ENCODE measurements at regions not wholly inside any gene's neighbourhood (a gene's known extent, or its start where the extent isn't known, plus 50 kb on each side); places are given as distances from the start of the nearest gene placed in this dataset.
"Not testable (repeated sequence)": the region's sequence is repeated elsewhere in the genome, so short reads cannot be mapped to it uniquely, and the experiment has no call there.

DNA sequence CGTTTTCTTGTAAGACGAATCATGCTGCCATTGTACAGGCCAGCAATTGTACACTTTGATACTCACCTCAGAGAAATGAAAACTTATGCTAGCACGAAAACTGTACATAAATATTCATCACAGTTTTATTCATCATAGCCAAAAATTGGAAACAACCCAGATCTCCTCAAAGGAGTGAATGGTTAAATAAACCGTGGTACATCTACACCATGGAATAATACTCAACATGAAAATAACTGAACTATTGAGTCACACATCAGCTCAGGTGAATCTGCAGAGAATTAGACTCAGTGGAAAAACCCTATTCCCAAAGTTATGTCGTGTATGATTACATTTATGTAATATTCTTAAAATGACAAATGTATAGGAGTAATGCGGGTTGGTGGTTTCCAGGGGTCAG lies 251.0 kb upstream of the HDAC4 start:
- POLR2A ChIA-PET: no interaction called here
- DNase-seq (ENCODE audit: extremely low spot score): no peak
- TF ChIP-seq, protein P1, sequence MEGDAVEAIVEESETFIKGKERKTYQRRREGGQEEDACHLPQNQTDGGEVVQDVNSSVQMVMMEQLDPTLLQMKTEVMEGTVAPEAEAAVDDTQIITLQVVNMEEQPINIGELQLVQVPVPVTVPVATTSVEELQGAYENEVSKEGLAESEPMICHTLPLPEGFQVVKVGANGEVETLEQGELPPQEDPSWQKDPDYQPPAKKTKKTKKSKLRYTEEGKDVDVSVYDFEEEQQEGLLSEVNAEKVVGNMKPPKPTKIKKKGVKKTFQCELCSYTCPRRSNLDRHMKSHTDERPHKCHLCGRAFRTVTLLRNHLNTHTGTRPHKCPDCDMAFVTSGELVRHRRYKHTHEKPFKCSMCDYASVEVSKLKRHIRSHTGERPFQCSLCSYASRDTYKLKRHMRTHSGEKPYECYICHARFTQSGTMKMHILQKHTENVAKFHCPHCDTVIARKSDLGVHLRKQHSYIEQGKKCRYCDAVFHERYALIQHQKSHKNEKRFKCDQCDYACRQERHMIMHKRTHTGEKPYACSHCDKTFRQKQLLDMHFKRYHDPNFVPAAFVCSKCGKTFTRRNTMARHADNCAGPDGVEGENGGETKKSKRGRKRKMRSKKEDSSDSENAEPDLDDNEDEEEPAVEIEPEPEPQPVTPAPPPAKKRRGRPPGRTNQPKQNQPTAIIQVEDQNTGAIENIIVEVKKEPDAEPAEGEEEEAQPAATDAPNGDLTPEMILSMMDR (IDR thresholded peaks at IDR 0.05; ENCODE audit: control extremely low read depth, extremely low read depth, low read depth, missing control alignments): no peak
- CTCF ChIA-PET: no interaction called here

DNA sequence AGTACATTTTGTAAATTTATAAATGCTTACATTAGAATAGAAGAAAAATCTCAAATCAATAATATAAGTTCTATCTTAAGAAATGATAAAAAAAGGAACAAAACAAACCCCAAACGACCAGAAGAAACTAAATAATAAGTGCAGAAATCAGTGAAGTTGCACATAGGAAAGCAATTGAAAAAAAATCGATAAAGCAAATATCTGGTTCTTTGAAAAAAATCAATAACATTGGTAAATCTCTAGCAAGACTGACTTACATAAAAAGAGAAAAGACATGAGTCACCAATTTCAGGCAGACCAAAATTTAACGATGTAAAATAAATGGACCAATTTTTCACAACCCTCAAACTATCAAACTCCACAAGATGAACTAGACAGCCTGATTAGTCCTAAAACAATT lies 249.9 kb upstream of the HDAC4 start:
- ChIA-PET POLR2A (no interaction called here), CTCF (no interaction called here)
- no peak for DNase-seq (ENCODE audit: extremely low spot score)
- TF ChIP-seq, protein P1 (IDR thresholded peaks at IDR 0.05; ENCODE audit: control extremely low read depth, extremely low read depth, low read depth, missing control alignments): no peak

DNA sequence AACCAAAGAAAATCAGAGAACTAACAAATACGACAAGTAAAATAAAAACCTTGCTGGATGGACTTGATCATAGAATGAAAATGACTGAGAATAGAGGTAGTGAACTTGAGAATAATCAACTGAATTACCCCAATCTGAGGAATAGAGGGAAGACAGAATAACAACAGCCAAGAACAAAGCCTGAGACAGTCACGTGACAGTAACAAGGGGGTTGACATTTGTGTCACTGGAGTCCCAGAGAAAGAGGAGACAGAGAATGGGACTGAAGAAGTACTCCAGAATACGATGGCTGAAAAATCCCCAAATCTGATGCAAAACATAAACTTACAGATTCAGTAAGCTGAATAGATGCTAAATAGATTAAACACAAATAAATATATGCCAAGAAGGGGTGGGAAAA lies 248.5 kb upstream of the HDAC4 start:
- no peak for DNase-seq (ENCODE audit: extremely low spot score)
- POLR2A ChIA-PET: no interaction called here
- TF ChIP-seq, protein P1 (IDR thresholded peaks at IDR 0.05; ENCODE audit: control extremely low read depth, extremely low read depth, low read depth, missing control alignments): no peak
- CTCF ChIA-PET: no interaction called here

DNA sequence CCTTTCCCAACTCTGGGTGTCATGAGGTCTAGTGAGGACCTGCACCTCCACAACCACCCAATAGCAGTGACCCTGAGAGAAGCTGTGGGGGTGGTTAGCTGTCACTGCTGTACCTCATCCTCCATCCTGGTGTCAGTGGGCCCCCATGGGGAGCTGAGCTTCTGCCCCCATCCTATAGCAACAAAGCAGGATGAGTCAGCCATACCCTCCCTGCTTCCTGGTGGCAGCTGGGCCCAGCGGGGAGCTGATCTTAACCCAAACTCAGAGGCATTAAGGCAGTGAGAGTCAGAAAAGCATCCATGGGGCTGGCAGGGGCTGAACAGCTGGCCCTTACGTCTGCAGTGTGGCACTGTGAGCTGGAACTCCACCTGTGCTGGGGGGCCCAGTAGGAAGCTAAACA lies 247.8 kb upstream of the HDAC4 start:
- DNase-seq (ENCODE audit: extremely low spot score): no peak
- ChIA-PET POLR2A (no interaction called here), CTCF (no interaction called here)
- TF ChIP-seq, protein P1 (IDR thresholded peaks at IDR 0.05; ENCODE audit: control extremely low read depth, extremely low read depth, low read depth, missing control alignments): no peak

DNA sequence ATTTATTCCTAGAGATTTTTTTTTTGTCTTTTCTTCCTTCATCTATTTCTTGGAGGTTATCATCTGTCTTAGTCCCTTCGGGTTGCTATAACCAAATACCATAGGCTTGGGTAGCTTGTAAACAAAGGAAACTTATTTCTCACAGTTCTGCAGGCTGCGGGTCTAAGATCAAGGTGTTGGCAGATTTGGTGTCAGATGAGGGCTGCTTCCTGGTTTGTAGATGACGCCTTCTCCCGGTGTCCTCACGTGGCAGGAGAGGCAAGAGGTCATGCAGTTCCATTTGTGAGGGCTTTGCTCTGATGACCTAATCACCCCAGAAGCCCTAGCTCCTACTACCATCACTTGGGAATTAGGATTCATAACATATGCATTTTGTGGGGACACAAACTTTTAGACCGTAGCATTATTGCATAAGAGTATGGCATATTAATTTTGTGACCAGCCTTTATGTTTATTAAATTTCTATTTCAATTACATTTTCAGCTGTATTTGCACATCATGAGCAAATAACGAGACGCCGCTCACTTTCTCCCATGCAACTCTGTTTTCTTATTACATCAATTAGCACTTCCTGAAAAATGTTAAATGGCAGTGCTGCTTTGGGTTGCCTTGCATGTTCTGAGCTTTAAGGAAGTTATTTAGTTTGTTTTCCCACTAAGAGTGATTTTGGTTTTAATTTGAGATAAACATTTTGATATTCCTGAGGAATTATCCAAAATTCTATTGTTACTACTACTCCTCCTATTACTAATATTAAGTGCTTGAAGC lies 246.4 kb upstream of the HDAC4 start:
- POLR2A ChIA-PET: no interaction called here
- TF ChIP-seq, protein P1 (IDR thresholded peaks at IDR 0.05; ENCODE audit: control extremely low read depth, extremely low read depth, low read depth, missing control alignments): no peak
- CTCF ChIA-PET: interaction anchor here (2.5 kb wide), 1 partner anchor 10 kb away, joined by 7 read pairs; no protein-coding TSS in a partner anchor

DNA sequence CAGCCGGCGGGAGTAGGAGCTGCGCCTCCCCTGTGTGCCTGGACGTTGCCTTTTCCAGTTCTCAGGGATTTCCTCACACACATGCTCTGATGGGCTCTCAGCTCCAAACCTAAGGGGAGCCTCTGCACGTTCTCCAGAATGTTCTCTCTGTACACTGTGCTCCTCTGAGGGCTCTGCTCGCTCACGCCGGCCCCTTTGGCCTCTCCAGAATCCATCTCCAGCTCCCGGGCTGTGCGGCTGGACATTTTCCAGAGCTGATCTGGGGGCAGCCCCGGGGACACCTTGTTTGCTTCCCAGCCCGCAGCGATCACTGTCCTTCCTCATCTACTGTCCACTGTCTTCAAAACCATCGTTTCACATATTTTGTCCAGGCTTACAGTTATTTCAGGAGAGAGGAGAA lies 245.4 kb upstream of the HDAC4 start:
- TF ChIP-seq, protein P1 (IDR thresholded peaks at IDR 0.05; ENCODE audit: control extremely low read depth, extremely low read depth, low read depth, missing control alignments): no peak
- no peak for DNase-seq (ENCODE audit: extremely low spot score)
- ChIA-PET POLR2A (no interaction called here), CTCF (interaction anchor here (2.5 kb wide), 1 partner anchor 9 kb away, joined by 7 read pairs; no protein-coding TSS in a partner anchor)

More for the DNA sequence above, 246.4 kb upstream of the HDAC4 start:
- DNase-seq (ENCODE audit: extremely low spot score): no peak

DNA sequence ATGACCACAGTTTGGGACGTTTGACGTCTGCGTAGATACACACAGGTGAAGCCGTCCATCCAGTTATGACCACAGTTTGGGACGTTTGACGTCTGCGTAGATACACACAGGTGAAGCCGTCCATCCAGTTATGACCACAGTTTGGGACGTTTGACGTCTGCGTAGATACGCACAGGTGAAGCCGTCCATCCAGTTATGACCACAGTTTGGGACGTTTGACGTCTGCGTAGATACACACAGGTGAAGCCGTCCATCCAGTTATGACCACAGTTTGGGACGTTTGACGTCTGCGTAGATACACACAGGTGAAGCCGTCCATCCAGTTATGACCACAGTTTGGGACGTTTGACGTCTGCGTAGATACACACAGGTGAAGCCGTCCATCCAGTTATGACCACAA lies 243.8 kb upstream of the HDAC4 start:
- DNase-seq (ENCODE audit: extremely low spot score); POLR2A ChIA-PET; CTCF ChIA-PET: not testable (repeated sequence)

Measured in GM10248 (cell line).